GM12878 (cell line): ENCODE measurements at regions not wholly inside any gene's neighbourhood (a gene's known extent, or its start where the extent isn't known, plus 50 kb on each side); places are given as distances from the start of the nearest gene placed in this dataset.

Source experiments
- ATAC-seq: fragments of 200-7000 bp; cut with Tn5 transposase; 3 replicates; pipeline ENCODE4 v1.9.1; 2020; ENCODE audit warnings: mild to moderate bottlenecking, moderate library complexity
- BruUV-seq: library from RNA; stranded (reverse); fragments of 400-500 nt; replicated peaks from 2 replicates; lab custom pipeline; 2021; lab: Mats Ljungman, UMichigan
- CTCF ChIA-PET: fragments of 300-600 bp; sonication (Branson Sonifier 250); formaldehyde crosslinking; extraction: SDS; loops from one replicate; lab custom pipeline; 2021; ENCODE audit warnings: inconsistent platforms; lab: Yijun Ruan, JAX
- POLR2A ChIA-PET: fragments of 350-600 bp; formaldehyde crosslinking; extraction: SDS; loops from one replicate; lab custom pipeline; 2021; ENCODE audit warnings: inconsistent platforms; lab: Charles Lee
- RAD21 ChIA-PET: fragments of 300-600 bp; sonication (Branson Sonifier 250); formaldehyde crosslinking; loops from one replicate; lab custom pipeline; 2023; ENCODE audit warnings: antibody characterized with exemption; ENCODE audit not compliant: unreplicated experiment; lab: Charles Lee
- SMC1A ChIA-PET: fragments of 300-600 bp; sonication (Branson Sonifier 250); formaldehyde crosslinking; loops from one replicate; lab custom pipeline; 2023; ENCODE audit not compliant: unreplicated experiment, uncharacterized antibody; lab: Charles Lee
- DNase-seq: peaks from one replicate; pipeline ENCODE4 v3.0.0-alpha.2; 2011; ENCODE audit warnings: low read depth, low spot score
- FAIRE-seq: peaks from 3 replicates; lab custom pipeline; 2011; peaks lifted over from hg19 to GRCh38; lab: Jason Lieb, UNC
- H2AFZ ChIP-seq: 2 replicates; pipeline ENCODE4 v1.6.0; 2011; ENCODE audit warnings: low read depth, low read length, control low read depth; ENCODE audit not compliant: control insufficient read depth
- H3K27ac ChIP-seq: 2 replicates; pipeline ENCODE4 v1.5.1; 2011; ENCODE audit warnings: control low read depth; ENCODE audit not compliant: control insufficient read depth, insufficient read depth
- H3K27me3 ChIP-seq, 2 experiments: replicated peaks in 1 of 2; 2 replicates each; pipeline versions ENCODE4 v1.6.0 to v1.6.1; 2011; ENCODE audit warnings: low read length in 1 of 2; ENCODE audit not compliant: control insufficient read depth in 2 of 2, insufficient read depth in 2 of 2
- H3K36me3 ChIP-seq, 2 experiments: 2 replicates each; pipeline ENCODE4 v1.5.1; 2011; ENCODE audit warnings: low read length in 1 of 2; ENCODE audit not compliant: control insufficient read depth in 2 of 2, insufficient read depth in 2 of 2
- H3K4me1 ChIP-seq: 2 replicates; pipeline ENCODE4 v1.6.1; 2011; ENCODE audit warnings: mild to moderate bottlenecking, low read length, moderate library complexity, mixed read lengths; ENCODE audit not compliant: control insufficient read depth, insufficient read depth
- H3K4me2 ChIP-seq: 2 replicates; pipeline ENCODE4 v1.6.0; 2011; ENCODE audit warnings: control low read depth; ENCODE audit not compliant: control insufficient read depth, insufficient read depth
- H3K4me3 ChIP-seq: fragments of 200-600 bp; sonication (generic); 2 replicates; pipeline ENCODE4 v1.5.1; 2016
- H3K79me2 ChIP-seq: 2 replicates; pipeline ENCODE4 v1.6.0; 2011; ENCODE audit warnings: low read length; ENCODE audit not compliant: control insufficient read depth, insufficient read depth
- H3K9ac ChIP-seq: 2 replicates; pipeline ENCODE4 v1.8.0; 2011; ENCODE audit warnings: low read length, control low read depth, mixed read lengths; ENCODE audit not compliant: control insufficient read depth, insufficient read depth
- H3K9me3 ChIP-seq: replicated peaks from 3 replicates; pipeline ENCODE4 v1.5.1; 2011; ENCODE audit warnings: mild to moderate bottlenecking, low read length; ENCODE audit not compliant: control insufficient read depth, insufficient read depth
- H4K20me1 ChIP-seq: 2 replicates; pipeline ENCODE4 v1.6.0; 2011; ENCODE audit not compliant: control insufficient read depth, insufficient read depth
- BCL11A ChIP-seq: IDR thresholded peaks from 2 replicates; pipeline ENCODE4 v1.6.1; 2011; ENCODE audit warnings: low read depth, low read length
- BMI1 ChIP-seq: fragments of 450-650 bp; IDR thresholded peaks from 2 replicates; pipeline ENCODE4 v1.6.1; 2016; ENCODE audit warnings: mild to moderate bottlenecking, moderate library complexity, borderline replicate concordance
- CREM ChIP-seq: IDR thresholded peaks from 2 replicates; pipeline ENCODE4 v1.6.1; 2014; ENCODE audit warnings: antibody characterized with exemption, low read depth
- E2F4 ChIP-seq: IDR thresholded peaks from 2 replicates; pipeline ENCODE4 v1.6.1; 2012; ENCODE audit warnings: low read depth, low read length, improper control_type of control experiment
- EED ChIP-seq: sonication (generic); IDR thresholded peaks from 2 replicates; pipeline ENCODE4 v1.6.1; 2016; ENCODE audit warnings: antibody characterized with exemption, low read depth
- GATAD2B ChIP-seq: fragments of 450-650 bp; conservative IDR thresholded peaks from 2 replicates; pipeline ENCODE4 v1.6.1; 2017; ENCODE audit warnings: low read depth, mild to moderate bottlenecking, moderate library complexity
- HDGF ChIP-seq: fragments of 450-650 bp; IDR thresholded peaks from 2 replicates; pipeline ENCODE4 v1.6.1; 2016; ENCODE audit warnings: antibody characterized with exemption
- MYB ChIP-seq: fragments of 150-350 bp; IDR thresholded peaks from 2 replicates; pipeline ENCODE4 v1.6.1; 2014; ENCODE audit warnings: mild to moderate bottlenecking, low read depth, low read length, borderline replicate concordance
- MYC ChIP-seq: IDR thresholded peaks from 2 replicates; pipeline ENCODE4 v1.6.1; 2011; ENCODE audit warnings: mild to moderate bottlenecking, low read length, moderate library complexity, inconsistent platforms; ENCODE audit not compliant: insufficient read depth, insufficient replicate concordance, insufficient read length, severe bottlenecking
- PBX3 ChIP-seq: IDR thresholded peaks from 2 replicates; pipeline ENCODE4 v1.6.1; 2011; ENCODE audit warnings: mild to moderate bottlenecking, low read depth, low read length, moderate library complexity; ENCODE audit not compliant: insufficient replicate concordance
- SMC3 ChIP-seq: IDR thresholded peaks from 2 replicates; pipeline ENCODE4 v1.6.1; 2011; ENCODE audit warnings: low read length, improper control_type of control experiment, borderline replicate concordance
- STAT1 ChIP-seq: fragments of 450-650 bp; conservative IDR thresholded peaks from 2 replicates; pipeline ENCODE4 v1.6.1; 2014; ENCODE audit warnings: antibody characterized with exemption, mild to moderate bottlenecking
- WRNIP1 ChIP-seq: IDR thresholded peaks from 2 replicates; pipeline ENCODE4 v1.6.1; 2011; ENCODE audit warnings: low read depth, low read length, improper control_type of control experiment, borderline replicate concordance
- ZNF217 ChIP-seq: fragments of 450-650 bp; IDR thresholded peaks from 2 replicates; pipeline ENCODE4 v1.6.1; 2017; ENCODE audit warnings: antibody characterized with exemption, mild to moderate bottlenecking
- ZNF622 ChIP-seq: fragments of 450-650 bp; IDR thresholded peaks from 2 replicates; pipeline ENCODE4 v1.6.1; 2017; ENCODE audit warnings: mild to moderate bottlenecking, inconsistent platforms
- WGBS: methylation state at CpG from one replicate; pipeline ENCODE4 v1.1.6; 2016; ENCODE audit warnings: low lambda C conversion rate; ENCODE audit not compliant: insufficient replicate concordance, insufficient coverage; ENCODE audit errors: missing lambda C conversion rate; 5-methylcytosine and 5-hydroxymethylcytosine counted together
- in situ Hi-C: fragments of 300-500 bp; cut with MboI; formaldehyde crosslinking; loops from 9 replicates; pipeline ENCODE4 v1.14.3; 2018; ENCODE audit warnings: mixed read lengths
- intact Hi-C: fragments of 100-400 bp; cut with micrococcal nuclease; formaldehyde crosslinking; loops from one replicate; pipeline ENCODE4 v1.14.2; 2022; ENCODE audit not compliant: unreplicated experiment

- TF ChIP-seq STAT1 = no peak
- TF ChIP-seq PBX3 = no peak
- no peak for TF ChIP-seq ZNF217
- no peak for TF ChIP-seq SMC3
- TF ChIP-seq CREM = no peak
- TF ChIP-seq ZNF622 = no peak
- TF ChIP-seq WRNIP1 = no peak
- TF ChIP-seq MYC = no peak
These were observed 623.2 kb downstream of the IRS1 start (continued) for GRCh38 chr2:226176283-226176984.

- Histone ChIP-seq H3K27ac (no peak overlapping the region), H3K27me3 (no peaks in the 10 kb centered on the region), H3K4me1 (no peaks in the 10 kb centered on the region), H3K4me2 (no peak overlapping the region), H3K36me3 (no peaks in the 10 kb centered on the region), H3K9me3 (no peaks in the 10 kb centered on the region), H3K9ac (no peak overlapping the region), H3K4me3 (no peak overlapping the region), H4K20me1 (no peaks in the 10 kb centered on the region), H3K79me2 (no peaks in the 10 kb centered on the region), H2AFZ (no peak overlapping the region)
- no TSS peak for BruUV-seq
- ChIA-PET SMC1A (interaction anchor here (0.5 to 1.4 kb wide), 2 partner anchors 12 to 301 kb away, joined by 3 to 4 read pairs; no protein-coding TSS in a partner anchor), RAD21 (no interaction called here), POLR2A (no interaction called here), CTCF (no interaction called here)
- WGBS = 6% methylated on average over 1 of the region's 1 CpG
- ATAC-seq = no peak
- FAIRE-seq = no peak
- in situ Hi-C loops = no loop called here
- no peak for DNase-seq
- no peak for TF ChIP-seq E2F4
- TF ChIP-seq GATAD2B = no peak
- TF ChIP-seq EED = no peak
- no peak for TF ChIP-seq BCL11A
- no peak for TF ChIP-seq BMI1
- no peak for TF ChIP-seq HDGF
- no peak for TF ChIP-seq MYB
- intact Hi-C loops = no loop called here
These were observed 625.2 kb downstream of the IRS1 start for GRCh38 chr2:226174390-226174789.
